GM19324 (cell line): ENCODE measurements at regions not wholly inside any gene's neighbourhood (a gene's known extent, or its start where the extent isn't known, plus 50 kb on each side); places are given as distances from the start of the nearest gene placed in this dataset.
"Not testable (repeated sequence)": the region's sequence is repeated elsewhere in the genome, so short reads cannot be mapped to it uniquely, and the experiment has no call there.

Source experiments
- ATAC-seq: cut with Tn5 transposase; IDR thresholded peaks from one replicate; pipeline ENCODE4 v1.9.1; 2021; ENCODE audit warnings: mild to moderate bottlenecking, moderate library complexity; ENCODE audit not compliant: unreplicated experiment, low FRiP score

- ATAC-seq, result no peak
These were observed 157.1 kb upstream of the GRK3 start for GRCh38 chr22:25407226-25407858.

GRCh38 chr22:25407859-25408229 lies 156.6 kb upstream of the GRK3 start:
- ATAC-seq, result no peak

GRCh38 chr22:25409240-25409639 lies 155.2 kb upstream of the GRK3 start:
- ATAC-seq, result no peak

GRCh38 chr22:25410849-25411248 lies 153.6 kb upstream of the GRK3 start:
- no peak for ATAC-seq

- no peak for ATAC-seq
These were observed 150.9 kb upstream of the GRK3 start for GRCh38 chr22:25413620-25414019.

- ATAC-seq, result not testable (repeated sequence)
These were observed 148.7 kb upstream of the GRK3 start for GRCh38 chr22:25415731-25416130.

GRCh38 chr22:25417826-25418225 lies 146.6 kb upstream of the GRK3 start:
- ATAC-seq, result not testable (repeated sequence)

- no peak for ATAC-seq
These were observed 145.0 kb upstream of the GRK3 start for GRCh38 chr22:25419247-25420113.

GRCh38 chr22:25420114-25420441 lies 144.4 kb upstream of the GRK3 start:
- ATAC-seq, result not testable (repeated sequence)

- ATAC-seq, result no peak
These were observed 144.0 kb upstream of the GRK3 start for GRCh38 chr22:25420471-25420924.

- no peak for ATAC-seq
These were observed 143.3 kb upstream of the GRK3 start for GRCh38 chr22:25420925-25421904.

GRCh38 chr22:25426530-25427308 lies 137.8 kb upstream of the GRK3 start:
- not testable (repeated sequence) for ATAC-seq

- ATAC-seq, result not testable (repeated sequence)
These were observed 132.7 kb upstream of the GRK3 start for GRCh38 chr22:25431637-25432342.

GRCh38 chr22:25433381-25433970 lies 131.0 kb upstream of the GRK3 start:
- ATAC-seq, result not testable (repeated sequence)

- ATAC-seq, result no peak
These were observed 126.9 kb upstream of the GRK3 start for GRCh38 chr22:25437414-25438160.

GRCh38 chr22:25447067-25447685 lies 117.3 kb upstream of the GRK3 start:
- no peak for ATAC-seq

GRCh38 chr22:25447686-25448434 lies 116.6 kb upstream of the GRK3 start:
- peak; percentile 80 for ATAC-seq
